Body of pancreas (tissue), 4 donors: ENCODE measurements at regions not wholly inside any gene's neighbourhood (a gene's known extent, or its start where the extent isn't known, plus 50 kb on each side); places are given as distances from the start of the nearest gene placed in this dataset.

Experiments used
- CTCF ChIP-seq, 7 experiments: fragments of 450-650 bp in 4 of 7; fragments of 200-600 bp in 3 of 7; sonication (generic) in 3 of 7; IDR thresholded peaks; one replicate each; pipeline ENCODE4 v1.5.1; 2016 to 2019; ENCODE audit warnings: antibody characterized with exemption in 7 of 7
- POLR2A ChIP-seq, 3 donors: fragments of 450-650 bp; IDR thresholded peaks; one replicate each; pipeline ENCODE4 v1.6.1; 2016; ENCODE audit warnings: antibody characterized with exemption in 3 of 3, mild to moderate bottlenecking in 2 of 3

- TF ChIP-seq CTCF (IDR thresholded peaks at IDR 0.05) (no peak), POLR2A (IDR thresholded peaks at IDR 0.05) (no peak)
Observed at GRCh38 chr17:14553847-14554246, 253.0 kb downstream of the HS3ST3B1 start.
